NK-92 (cell line): ENCODE measurements at regions not wholly inside any gene's neighbourhood (a gene's known extent, or its start where the extent isn't known, plus 50 kb on each side); places are given as distances from the start of the nearest gene placed in this dataset.

Source experiments
- DNase-seq: peaks from one replicate; lab custom pipeline; 2025; ENCODE audit not compliant: unreplicated experiment; lab: John Stamatoyannopoulos, UW

DNA sequence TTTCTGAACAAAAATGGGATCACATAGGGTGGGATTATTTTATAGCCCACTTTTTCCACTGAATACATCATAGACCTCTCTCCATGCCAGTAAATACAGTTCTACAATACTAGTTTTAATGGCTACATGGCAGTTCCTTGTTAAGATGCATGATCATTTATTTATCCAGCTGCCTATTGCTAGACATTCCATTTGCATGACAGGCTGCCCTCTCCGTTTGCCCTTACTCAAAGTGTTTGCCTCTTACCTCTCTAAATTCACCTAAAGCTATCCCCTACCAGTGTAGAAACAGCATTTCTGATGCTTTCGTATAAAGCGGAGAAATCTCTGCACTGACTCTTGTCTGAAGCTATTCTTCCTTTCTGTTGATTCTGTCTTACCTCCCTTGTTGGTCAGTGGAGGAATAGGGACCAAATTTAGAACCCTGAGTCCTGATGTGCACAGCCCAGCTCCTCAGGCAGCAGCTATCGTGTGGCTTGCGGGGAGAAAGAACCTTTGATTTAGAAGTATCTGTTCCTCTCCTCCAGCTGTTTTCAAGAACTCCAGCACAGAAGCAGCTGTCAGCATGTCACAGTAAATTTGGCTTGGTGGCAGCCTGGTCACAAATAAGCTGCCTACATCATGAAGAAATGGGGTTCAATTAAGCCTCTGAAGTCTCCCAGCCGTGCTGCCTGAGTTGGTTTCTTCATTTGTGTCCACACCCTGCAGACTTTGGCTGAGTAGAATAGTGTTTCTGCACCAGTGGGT, 337.3 kb downstream of the PRDM2 start:
- no peak for DNase-seq

- no peak for DNase-seq
These were observed 339.8 kb downstream of the PRDM2 start for GRCh38 chr1:14039582-14040430.

DNA sequence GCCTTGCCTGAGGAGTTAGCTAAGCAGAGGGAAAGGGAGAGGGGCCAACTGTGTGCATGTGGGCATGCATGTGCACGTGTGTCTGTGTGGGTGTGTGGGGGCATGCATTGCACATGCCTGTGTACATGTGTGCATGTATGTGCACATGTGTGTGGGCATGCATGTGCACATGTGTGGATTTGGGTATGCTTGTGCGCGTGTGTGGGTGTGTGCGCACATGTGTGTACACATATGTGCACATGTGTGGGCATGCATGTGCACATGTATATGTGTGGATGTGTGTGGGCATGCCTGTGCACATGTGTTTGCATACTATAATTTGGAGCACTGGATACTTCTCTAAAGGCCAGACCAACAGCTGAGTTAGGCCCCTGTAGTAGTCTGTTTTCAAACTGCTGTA, 350.0 kb downstream of the PRDM2 start:
- DNase-seq = no peak

DNA sequence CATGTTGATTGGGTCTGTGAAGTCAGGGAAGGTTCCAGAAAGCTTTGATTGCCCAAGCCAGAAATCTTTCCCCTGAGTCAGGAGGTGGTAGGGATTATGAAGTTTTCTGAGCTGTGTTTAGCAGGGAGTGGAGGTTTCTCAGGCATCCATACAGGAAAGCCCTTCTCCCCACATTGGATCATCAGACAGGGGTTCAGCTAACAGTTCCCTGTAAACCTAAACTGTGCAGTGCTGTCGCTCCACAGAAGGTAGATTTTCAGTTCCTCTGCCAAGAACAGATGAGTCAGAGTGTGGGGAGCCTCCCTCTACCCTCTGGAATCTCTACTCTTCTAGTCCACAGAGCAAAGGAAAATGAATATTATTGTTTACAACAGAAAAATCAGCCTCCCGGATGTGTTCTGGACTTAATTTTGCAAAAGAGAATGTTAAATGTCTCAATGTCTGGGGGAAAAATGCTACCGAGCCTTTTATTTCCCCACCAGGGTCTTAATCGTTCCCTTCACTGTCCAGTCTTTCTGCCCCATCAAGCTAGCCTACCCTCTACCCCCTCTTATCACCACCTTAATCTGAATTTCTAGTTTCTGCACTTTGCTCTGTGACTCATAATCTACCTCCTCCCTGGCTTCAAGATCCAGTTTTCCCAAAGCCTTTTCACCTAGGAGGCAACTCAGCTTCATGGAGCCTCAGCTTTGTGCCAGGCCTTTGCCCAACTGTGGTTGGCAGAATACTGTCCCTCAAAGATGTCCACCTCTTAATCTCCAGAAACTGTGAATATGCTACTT, 355.6 kb downstream of the PRDM2 start:
- no peak for DNase-seq

DNA sequence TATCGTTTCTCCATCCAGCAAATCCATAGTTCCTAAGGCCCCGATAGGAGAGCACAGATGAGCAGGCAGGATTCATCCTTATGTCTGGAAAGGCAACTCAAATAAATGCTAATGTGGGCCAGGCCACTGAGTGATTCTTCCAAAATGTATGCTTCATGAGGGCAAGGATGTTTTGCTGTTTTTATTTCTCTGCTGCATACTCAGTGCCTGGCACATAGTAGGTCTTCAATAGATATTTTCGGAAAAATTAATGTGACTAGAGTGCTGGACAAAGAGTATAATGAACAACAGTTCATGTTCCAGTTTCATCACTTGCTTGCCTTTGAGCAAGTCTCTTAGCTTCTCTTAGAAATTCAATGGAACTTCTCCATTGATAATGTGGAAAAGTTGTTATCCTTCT, 357.7 kb downstream of the PRDM2 start:
- DNase-seq = no peak

DNA sequence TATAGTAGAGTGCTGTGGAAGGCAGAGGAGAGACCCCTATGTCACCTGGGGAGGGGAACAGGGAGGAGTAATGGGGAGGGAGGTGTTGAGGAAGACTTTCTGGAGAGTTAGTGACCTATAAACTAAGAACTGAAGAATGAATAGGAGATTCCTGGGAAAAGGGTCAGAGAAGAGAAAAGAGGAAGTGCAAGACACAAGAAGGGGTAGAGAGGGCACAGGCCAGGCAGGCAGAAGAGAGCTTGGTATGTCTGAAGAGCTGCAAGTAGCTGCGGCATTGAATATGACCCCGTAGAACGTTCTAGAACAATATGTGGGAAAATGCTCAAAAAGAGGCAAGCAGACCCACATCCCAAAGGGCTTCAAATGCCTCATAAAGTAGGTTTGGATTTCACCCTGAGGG, 361.2 kb downstream of the PRDM2 start:
- no peak for DNase-seq

DNA sequence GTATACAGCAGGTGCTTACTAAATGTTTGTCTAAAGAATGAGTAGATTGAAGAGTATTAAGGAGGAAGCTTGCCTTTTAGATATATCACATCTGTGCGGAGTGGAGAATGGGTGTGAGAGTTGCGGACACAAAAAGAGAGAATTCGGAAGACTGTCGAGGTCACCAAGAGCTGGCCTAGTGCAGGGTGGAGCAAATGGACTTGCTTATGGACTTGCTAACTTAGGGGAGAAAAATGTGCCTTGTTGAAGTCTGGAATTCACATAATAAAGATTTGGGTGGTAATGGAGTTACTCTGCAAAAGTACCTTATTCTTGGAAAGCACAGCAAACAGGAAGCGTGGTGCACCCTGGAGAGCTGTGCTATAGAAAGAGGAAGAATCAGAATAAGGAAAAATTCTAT, 361.7 kb downstream of the PRDM2 start:
- DNase-seq = no peak

DNA sequence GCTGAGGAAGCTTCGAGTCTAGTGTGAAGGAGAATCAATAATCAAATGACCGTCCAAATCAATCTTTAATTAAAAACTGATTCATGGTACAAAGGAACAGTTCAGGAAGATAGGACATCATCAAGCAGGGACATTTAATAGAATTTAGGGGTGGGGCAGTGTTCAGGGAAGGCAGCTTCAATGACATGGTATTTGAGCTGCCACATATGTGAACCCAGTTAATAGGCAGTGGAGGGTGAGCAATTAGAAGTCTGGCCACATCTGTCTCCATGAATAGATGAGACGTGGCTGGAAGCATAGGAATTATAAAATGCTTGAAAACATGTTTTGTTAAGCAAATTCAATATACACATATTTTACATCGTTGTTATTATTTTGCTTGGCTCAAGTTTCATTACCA, 362.7 kb downstream of the PRDM2 start:
- peak; percentile 7 for DNase-seq

DNA sequence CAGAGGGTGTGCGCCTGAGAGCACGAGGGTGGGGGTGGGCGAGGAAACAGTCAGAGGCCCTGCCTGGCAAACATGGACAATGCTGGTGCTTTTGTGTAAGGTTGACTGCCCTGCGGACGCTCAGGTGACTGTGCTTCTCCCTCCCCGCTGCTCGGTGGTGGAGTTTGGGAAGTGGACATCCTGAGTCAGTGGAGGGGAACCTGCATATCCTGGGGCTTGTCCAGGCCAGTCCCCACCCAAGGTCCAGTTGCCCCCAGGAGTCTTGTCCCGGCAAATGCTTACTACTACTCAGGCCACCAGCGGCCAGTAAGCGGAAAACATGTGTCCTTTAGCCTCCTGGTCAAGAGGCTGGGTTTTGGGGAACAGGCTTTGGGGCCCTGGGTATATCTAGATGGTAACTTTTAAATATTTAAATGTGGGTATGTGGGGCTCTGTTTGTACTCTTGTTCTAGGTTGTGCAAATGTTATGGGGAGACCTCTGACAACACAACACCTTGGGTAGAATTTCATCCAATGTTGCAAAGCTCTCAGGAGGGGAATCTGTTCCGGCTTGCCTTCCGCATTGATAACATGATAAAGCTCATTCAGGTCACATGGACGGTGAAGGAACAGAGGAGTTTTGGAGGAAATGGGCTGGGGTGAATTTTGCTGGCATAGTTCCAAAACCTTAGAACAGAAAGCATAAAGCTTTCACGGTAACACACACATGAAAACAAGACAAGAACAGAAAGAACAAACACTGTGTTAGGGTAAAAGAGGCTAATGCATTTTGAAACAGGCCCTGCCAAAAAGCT, 364.9 kb downstream of the PRDM2 start:
- no peak for DNase-seq

DNA sequence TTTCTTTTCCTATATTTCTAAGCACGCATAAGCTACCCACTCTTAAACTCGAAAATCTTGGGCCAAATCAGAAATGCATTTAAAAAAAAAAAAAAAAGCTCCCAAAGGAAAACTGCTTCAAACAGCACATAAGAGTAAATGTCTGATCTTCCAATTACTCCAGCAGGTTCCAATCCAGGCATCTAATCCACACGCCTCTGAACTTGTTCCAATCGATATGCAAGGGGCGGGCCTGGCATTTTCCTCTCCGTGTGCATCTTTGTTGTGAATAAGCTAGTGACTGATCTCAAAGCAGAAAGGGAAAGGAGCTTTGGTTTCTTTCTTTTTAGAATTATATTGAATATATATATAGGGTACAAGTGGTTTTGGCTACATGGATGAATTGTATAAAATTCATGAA, 365.5 kb downstream of the PRDM2 start:
- DNase-seq = no peak

GRCh38 chr1:14067036-14067435, 367.0 kb downstream of the PRDM2 start:
- DNase-seq = no peak

DNA sequence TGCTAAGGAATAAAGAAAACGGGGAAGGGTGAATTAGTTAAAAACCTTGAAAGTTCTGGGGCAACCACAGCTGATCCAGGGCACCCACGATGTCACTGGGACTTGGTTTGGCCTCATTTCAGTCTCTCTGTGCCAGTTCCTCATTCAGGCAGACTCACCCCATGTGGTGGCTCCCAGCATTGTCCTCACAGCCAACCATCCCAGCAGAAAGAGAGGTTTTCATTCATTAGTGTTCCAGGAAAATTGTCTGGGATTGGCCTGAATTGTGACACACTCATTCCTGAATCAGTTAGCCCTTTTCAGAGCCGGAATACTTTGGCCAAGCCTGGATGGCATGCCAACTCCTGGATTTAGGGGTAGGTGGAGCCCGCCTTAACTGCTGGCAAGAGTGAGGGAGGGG, 367.7 kb downstream of the PRDM2 start:
- DNase-seq = no peak

GRCh38 chr1:14071581-14071980, 371.6 kb downstream of the PRDM2 start:
- DNase-seq = no peak

DNA sequence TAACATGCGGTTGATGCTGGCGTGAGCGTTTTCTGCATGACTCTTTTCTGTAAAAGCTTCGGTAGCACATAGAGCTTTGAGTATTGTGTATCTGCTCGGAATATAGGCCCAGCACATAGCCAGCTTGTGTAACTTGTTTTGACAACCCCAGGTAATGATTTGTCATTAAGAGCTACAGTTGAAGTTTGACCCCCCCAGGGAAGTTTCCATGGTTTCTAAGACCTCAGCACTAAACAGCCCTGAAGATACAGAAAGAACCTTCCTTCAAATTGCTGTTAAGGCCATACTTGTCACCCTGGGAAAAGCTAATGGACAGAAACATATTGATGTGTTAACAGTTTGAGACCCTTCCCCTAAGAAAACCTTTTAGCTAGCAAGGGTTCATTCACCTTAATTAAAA, 380.7 kb downstream of the PRDM2 start:
- DNase-seq = no peak

- DNase-seq = no peak
These were observed 382.3 kb downstream of the PRDM2 start for GRCh38 chr1:14082331-14082730.

DNA sequence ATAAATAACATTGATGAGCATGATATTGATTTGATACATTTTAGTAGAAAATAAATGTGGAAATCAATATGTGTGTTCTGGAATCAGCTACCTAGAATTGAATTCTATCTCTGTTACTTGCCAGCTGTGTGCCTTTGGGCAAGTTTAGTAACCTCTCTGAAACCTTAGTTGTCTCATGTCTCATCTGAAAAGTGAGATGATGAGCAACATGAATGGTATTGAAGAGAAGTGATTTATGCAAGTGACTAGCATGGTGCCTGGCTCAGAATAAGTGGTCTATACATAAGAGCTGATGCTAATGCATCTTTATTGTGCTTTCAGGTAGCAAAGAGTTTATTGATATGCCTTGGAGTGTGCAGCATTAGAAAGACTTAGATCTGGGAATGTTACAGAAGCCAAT, 383.3 kb downstream of the PRDM2 start:
- DNase-seq = no peak

- no peak for DNase-seq
These were observed 383.7 kb downstream of the PRDM2 start for GRCh38 chr1:14083706-14084105.

DNA sequence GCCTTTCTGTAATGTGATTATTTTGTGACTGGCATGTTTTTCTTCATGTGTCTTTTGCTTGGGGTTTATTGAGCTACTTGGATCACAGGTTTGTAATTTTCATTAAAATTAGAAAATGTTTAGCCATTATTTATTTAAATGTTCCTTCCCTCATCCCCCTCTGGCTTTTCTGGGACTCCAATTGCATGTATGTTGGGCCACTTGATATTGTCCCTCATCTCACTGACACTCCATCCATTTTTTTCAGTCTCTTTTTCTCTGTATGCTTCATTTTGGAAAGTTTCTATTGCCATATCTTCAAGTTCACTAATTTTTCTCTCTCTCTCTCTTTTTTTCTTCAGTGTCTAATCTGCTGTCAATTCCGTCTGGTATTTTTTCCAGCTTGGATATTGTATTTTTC, 390.1 kb downstream of the PRDM2 start:
- DNase-seq = no peak

GRCh38 chr1:14090531-14090930, 390.5 kb downstream of the PRDM2 start:
- no peak for DNase-seq

DNA sequence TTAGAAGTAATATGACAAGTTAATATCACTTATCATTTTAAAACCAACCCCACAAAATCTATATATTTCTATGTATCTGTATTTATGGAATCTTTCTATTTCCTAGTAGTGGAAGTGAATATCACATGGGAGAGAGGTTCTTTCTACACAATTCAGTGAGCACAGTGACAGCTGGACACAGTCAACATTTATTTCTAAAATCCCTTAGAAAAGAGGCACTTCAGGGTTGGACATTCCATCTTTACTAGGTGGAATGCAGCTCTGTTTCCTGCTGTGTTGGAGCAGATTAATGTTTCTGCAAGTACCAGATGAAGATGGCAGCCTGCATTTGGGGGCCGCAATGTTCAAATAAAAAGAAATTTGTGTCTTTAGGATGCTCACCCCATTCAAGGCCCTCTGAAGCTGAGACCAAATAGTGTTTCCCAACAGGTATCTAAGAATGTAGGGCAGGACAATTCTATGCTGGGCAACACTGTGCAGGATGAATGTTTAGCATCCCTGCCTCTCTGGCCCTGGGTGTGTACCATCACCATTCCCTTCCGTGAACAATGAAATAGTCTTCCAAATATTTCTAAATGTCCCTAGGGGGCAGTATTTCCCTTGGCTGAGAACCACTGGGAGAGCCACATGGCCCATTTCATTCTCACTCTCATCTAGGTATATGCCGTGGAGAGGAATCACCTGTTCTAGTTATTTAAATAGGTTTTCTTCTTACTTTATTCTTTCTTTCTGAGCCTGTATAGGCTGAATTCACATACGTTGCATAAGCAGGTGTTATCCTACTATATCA, 394.8 kb downstream of the PRDM2 start:
- no peak for DNase-seq
